H9 (cell line): ENCODE measurements at regions not wholly inside any gene's neighbourhood (a gene's known extent, or its start where the extent isn't known, plus 50 kb on each side); places are given as distances from the start of the nearest gene placed in this dataset.

Source experiments
- DNase-seq: peaks from one replicate; pipeline ENCODE4 v3.0.0-alpha.2; 2017
- H2AFZ ChIP-seq: one replicate; pipeline ENCODE4 v1.6.1; 2013; ENCODE audit warnings: mild to moderate bottlenecking, low read length, control low read depth, moderate library complexity
- H2AK5ac ChIP-seq: 2 replicates; pipeline ENCODE4 v1.6.1; 2013; ENCODE audit warnings: low read length, control low read depth, mixed read lengths; ENCODE audit not compliant: insufficient read length
- H2BK120ac ChIP-seq: one replicate; pipeline ENCODE4 v1.6.1; 2013; ENCODE audit warnings: low read depth, mild to moderate bottlenecking, low read length, control low read depth, inconsistent platforms; ENCODE audit not compliant: poor library complexity, severe bottlenecking
- H2BK12ac ChIP-seq: 2 replicates; pipeline ENCODE4 v1.6.1; 2013; ENCODE audit warnings: low read length, control low read depth, mixed read lengths, low read depth; ENCODE audit not compliant: insufficient read length
- H2BK15ac ChIP-seq: 2 replicates; pipeline ENCODE4 v1.6.1; 2013; ENCODE audit warnings: low read depth, low read length, control low read depth
- H2BK20ac ChIP-seq: one replicate; pipeline ENCODE4 v1.6.1; 2013; ENCODE audit warnings: low read depth, mild to moderate bottlenecking, low read length, control low read depth, inconsistent platforms; ENCODE audit not compliant: poor library complexity, severe bottlenecking
- H2BK5ac ChIP-seq: 2 replicates; pipeline ENCODE4 v1.6.1; 2013; ENCODE audit warnings: low read length, control low read depth, mixed read lengths; ENCODE audit not compliant: insufficient read length
- H3K14ac ChIP-seq: 2 replicates; pipeline ENCODE4 v1.6.1; 2013; ENCODE audit warnings: low read length, control low read depth; ENCODE audit not compliant: insufficient read depth
- H3K18ac ChIP-seq: 2 replicates; pipeline ENCODE4 v1.6.1; 2013; ENCODE audit warnings: low read depth, mild to moderate bottlenecking, mixed read lengths, low read length, control low read depth; ENCODE audit not compliant: insufficient read length
- H3K23ac ChIP-seq: 2 replicates; pipeline ENCODE4 v1.6.1; 2013; ENCODE audit warnings: low read length, control low read depth, mixed read lengths, low read depth; ENCODE audit not compliant: insufficient read length
- H3K23me2 ChIP-seq: 2 replicates; pipeline ENCODE4 v1.6.1; 2013; ENCODE audit warnings: low read depth, mild to moderate bottlenecking, mixed read lengths, low read length, control low read depth; ENCODE audit not compliant: insufficient read length, poor library complexity, severe bottlenecking
- H3K27ac ChIP-seq: 2 replicates; pipeline ENCODE4 v1.5.1; 2013; ENCODE audit warnings: low read length, control low read depth, mixed read lengths, low read depth; ENCODE audit not compliant: insufficient read length
- H3K27me3 ChIP-seq: 2 replicates; pipeline ENCODE4 v1.6.1; 2013; ENCODE audit warnings: low read length, control low read depth, inconsistent platforms; ENCODE audit not compliant: insufficient read depth
- H3K4ac ChIP-seq: 2 replicates; pipeline ENCODE4 v1.6.1; 2013; ENCODE audit warnings: low read depth, mild to moderate bottlenecking, control low read depth, inconsistent platforms, low read length, moderate library complexity
- H3K4me1 ChIP-seq: 2 replicates; pipeline ENCODE4 v1.6.1; 2013; ENCODE audit warnings: low read length, control low read depth, inconsistent platforms; ENCODE audit not compliant: insufficient read depth
- H3K4me2 ChIP-seq: 2 replicates; pipeline ENCODE4 v1.6.1; 2013; ENCODE audit warnings: low read length, control low read depth, mixed read lengths; ENCODE audit not compliant: insufficient read length, insufficient read depth
- H3K56ac ChIP-seq: 2 replicates; pipeline ENCODE4 v1.6.1; 2013; ENCODE audit warnings: low read depth, mild to moderate bottlenecking, mixed read lengths, low read length, control low read depth; ENCODE audit not compliant: insufficient read length
- H3K79me1 ChIP-seq: 2 replicates; pipeline ENCODE4 v1.6.1; 2013; ENCODE audit warnings: low read depth, mild to moderate bottlenecking, moderate library complexity, low read length, control low read depth, inconsistent platforms; ENCODE audit not compliant: insufficient read depth, poor library complexity, severe bottlenecking
- H3K79me2 ChIP-seq: 2 replicates; pipeline ENCODE4 v1.6.1; 2013; ENCODE audit warnings: low read length, control low read depth, inconsistent platforms; ENCODE audit not compliant: insufficient read depth
- H3K9ac ChIP-seq: 2 replicates; pipeline ENCODE4 v1.6.1; 2013; ENCODE audit warnings: low read length, control low read depth, mixed read lengths; ENCODE audit not compliant: insufficient read length; ENCODE audit errors: extremely low read depth
- H3K9me3 ChIP-seq: one replicate; pipeline ENCODE4 v1.6.1; 2013; ENCODE audit warnings: low read depth, low read length, inconsistent platforms; ENCODE audit not compliant: control insufficient read depth
- H3T11ph ChIP-seq: one replicate; pipeline ENCODE4 v1.6.1; 2013; ENCODE audit warnings: mild to moderate bottlenecking, low read length, control low read depth, inconsistent platforms
- H4K20me1 ChIP-seq: one replicate; pipeline ENCODE4 v1.6.1; 2013; ENCODE audit not compliant: control insufficient read depth, insufficient read length, insufficient read depth
- H4K5ac ChIP-seq: 2 replicates; pipeline ENCODE4 v1.6.1; 2013; ENCODE audit warnings: low read depth, mild to moderate bottlenecking, mixed read lengths, low read length, control low read depth; ENCODE audit not compliant: insufficient read length
- H4K8ac ChIP-seq: replicated peaks from 2 replicates; pipeline ENCODE4 v1.6.1; 2013; ENCODE audit warnings: low read length, control low read depth, mixed read lengths, low read depth; ENCODE audit not compliant: insufficient read length
- H4K91ac ChIP-seq: 2 replicates; pipeline ENCODE4 v1.6.1; 2013; ENCODE audit warnings: low read depth, mild to moderate bottlenecking, moderate library complexity, mixed read lengths, low read length, control low read depth; ENCODE audit not compliant: insufficient read length
- H3K27ac Mint-ChIP-seq, 3 experiments: 2 replicates in 2 of 3; 3 replicates in 1 of 3; pipeline ENCODE4 v1.8.0; 2020 to 2021; ENCODE audit warnings: mixed read lengths in 3 of 3, mild to moderate bottlenecking in 1 of 3, moderate library complexity in 1 of 3
- H3K27me3 Mint-ChIP-seq: 2 replicates; pipeline ENCODE4 v1.8.0; 2021; ENCODE audit warnings: low read depth, mild to moderate bottlenecking, moderate library complexity, mixed read lengths
- H3K36me3 Mint-ChIP-seq, 3 experiments: 2 replicates in 2 of 3; 3 replicates in 1 of 3; pipeline ENCODE4 v1.8.0; 2020 to 2021; ENCODE audit warnings: low read depth in 3 of 3, mixed read lengths in 3 of 3; ENCODE audit not compliant: insufficient read depth in 1 of 3
- H3K4me1 Mint-ChIP-seq, 2 experiments: 2 replicates each; pipeline ENCODE4 v1.8.0; 2020; ENCODE audit warnings: mixed read lengths in 2 of 2
- H3K4me3 Mint-ChIP-seq, 2 experiments: 2 replicates in 1 of 2; 3 replicates in 1 of 2; pipeline ENCODE4 v1.8.0; 2020 to 2021; ENCODE audit warnings: mild to moderate bottlenecking in 2 of 2, mixed read lengths in 2 of 2, moderate library complexity in 1 of 2
- H3K9me3 Mint-ChIP-seq, 2 experiments: 2 replicates in 1 of 2; 3 replicates in 1 of 2; pipeline ENCODE4 v1.8.0; 2020; ENCODE audit warnings: mild to moderate bottlenecking in 2 of 2, mixed read lengths in 2 of 2, moderate library complexity in 1 of 2
- WGBS: extraction: QIAGEN DNeasy Blood & Tissue Kit; methylation state at CpG from one replicate; pipeline ENCODE4 v1.1.7; 2013; ENCODE audit warnings: missing lambda C conversion rate, low lambda C conversion rate, mixed read lengths; ENCODE audit not compliant: insufficient read length; ENCODE audit errors: extremely low coverage; 5-methylcytosine and 5-hydroxymethylcytosine counted together
- TF ChIP-seq, protein P1 (sequence below): fragments of 200-600 bp; sonication (generic); conservative IDR thresholded peaks from 3 replicates; pipeline ENCODE4 v1.8.0; 2021; ENCODE audit warnings: antibody characterized with exemption, mild to moderate bottlenecking

DNA sequence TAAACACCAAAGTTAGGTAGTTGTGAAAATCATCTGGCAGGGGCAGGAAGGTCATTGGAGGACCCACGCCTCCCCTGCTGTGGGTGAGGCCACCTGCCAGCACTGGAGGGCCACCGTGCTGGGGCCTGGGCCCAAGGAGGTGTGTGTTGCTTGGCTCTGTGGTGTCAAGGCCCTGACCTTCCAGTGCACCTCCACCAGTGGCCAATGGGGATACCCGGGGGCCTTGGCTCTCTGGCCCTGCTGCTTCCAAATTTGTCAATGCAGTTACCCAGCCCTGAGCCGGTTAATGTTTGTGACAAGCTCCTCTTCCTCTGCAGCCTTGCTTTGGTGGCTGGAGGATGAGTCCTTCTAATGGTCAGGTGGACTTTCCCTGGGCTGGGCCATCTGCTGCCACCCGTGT is 150.2 kb downstream of the KLF13 start:
- Histone ChIP-seq H3K23me2 (no peaks in the 10 kb centered on the region), H4K20me1 (no peaks in the 10 kb centered on the region), H2BK5ac (no peak overlapping the region), H3K27me3 (peaks cover under 1% of the 10 kb centered on the region), H3K79me1 (no peaks in the 10 kb centered on the region), H2AK5ac (no peak overlapping the region), H3K56ac (no peak overlapping the region), H3T11ph (no peak overlapping the region), H3K18ac (no peak overlapping the region), H3K4me2 (no peak overlapping the region), H3K23ac (no peak overlapping the region), H3K9me3 (no peaks in the 10 kb centered on the region), H2BK15ac (no peak overlapping the region), H2BK20ac (no peak overlapping the region), H2BK120ac (no peak overlapping the region), H4K8ac (no peak overlapping the region), H3K4ac (no peak overlapping the region), H4K5ac (no peak overlapping the region), H3K14ac (no peak overlapping the region), H3K79me2 (no peaks in the 10 kb centered on the region), H3K9ac (no peak overlapping the region), H4K91ac (no peak overlapping the region), H3K4me1 (no peaks in the 10 kb centered on the region), H3K27ac (no peak overlapping the region), H2BK12ac (no peak overlapping the region), H2AFZ (no peak overlapping the region)
- no peaks in the 10 kb centered on the region for H3K9me3 Mint-ChIP-seq
- no CpG with 5 or more reads among the region's 5 CpGs for WGBS
- H3K27ac Mint-ChIP-seq = no peak overlapping the region
- peaks cover 15% of the 10 kb centered on the region for H3K27me3 Mint-ChIP-seq
- TF ChIP-seq, protein P1, sequence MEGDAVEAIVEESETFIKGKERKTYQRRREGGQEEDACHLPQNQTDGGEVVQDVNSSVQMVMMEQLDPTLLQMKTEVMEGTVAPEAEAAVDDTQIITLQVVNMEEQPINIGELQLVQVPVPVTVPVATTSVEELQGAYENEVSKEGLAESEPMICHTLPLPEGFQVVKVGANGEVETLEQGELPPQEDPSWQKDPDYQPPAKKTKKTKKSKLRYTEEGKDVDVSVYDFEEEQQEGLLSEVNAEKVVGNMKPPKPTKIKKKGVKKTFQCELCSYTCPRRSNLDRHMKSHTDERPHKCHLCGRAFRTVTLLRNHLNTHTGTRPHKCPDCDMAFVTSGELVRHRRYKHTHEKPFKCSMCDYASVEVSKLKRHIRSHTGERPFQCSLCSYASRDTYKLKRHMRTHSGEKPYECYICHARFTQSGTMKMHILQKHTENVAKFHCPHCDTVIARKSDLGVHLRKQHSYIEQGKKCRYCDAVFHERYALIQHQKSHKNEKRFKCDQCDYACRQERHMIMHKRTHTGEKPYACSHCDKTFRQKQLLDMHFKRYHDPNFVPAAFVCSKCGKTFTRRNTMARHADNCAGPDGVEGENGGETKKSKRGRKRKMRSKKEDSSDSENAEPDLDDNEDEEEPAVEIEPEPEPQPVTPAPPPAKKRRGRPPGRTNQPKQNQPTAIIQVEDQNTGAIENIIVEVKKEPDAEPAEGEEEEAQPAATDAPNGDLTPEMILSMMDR = no peak
- H3K36me3 Mint-ChIP-seq = no peaks in the 10 kb centered on the region
- no peak overlapping the region for H3K4me3 Mint-ChIP-seq
- peaks cover 8 to 12% of the 10 kb centered on the region in 2 experiments for H3K4me1 Mint-ChIP-seq
- DNase-seq = peak; percentile 12
